ENCODE measurements at regions not wholly inside any gene's neighbourhood (a gene's known extent, or its start where the extent isn't known, plus 50 kb on each side); places are given as distances from the start of the nearest gene placed in this dataset.

GRCh38 chr13:34469196-34469986, 472.7 kb upstream of the NBEA start:
- DNase-seq, result no peak
- Histone ChIP-seq H3K4me1 (peaks cover 3% of the 10 kb centered on the region), H3K36me3 (ENCODE audit: low read depth, missing control alignments) (no peaks in the 10 kb centered on the region), H3K9me3 (no peaks in the 10 kb centered on the region), H3K4me3 (no peak overlapping the region), H3K27me3 (no peaks in the 10 kb centered on the region), H3K27ac (no peak overlapping the region)
- TF ChIP-seq CTCF (IDR thresholded peaks at IDR 0.05) (no peak), POLR2A (IDR thresholded peaks at IDR 0.05) (no peak)
- intact Hi-C loops (cut with DNase I; ENCODE audit: low total_unique reads), result no loop called here
- 76% methylated on average over 3 of the region's 3 CpGs for WGBS, 2 donors

GRCh38 chr13:34474187-34474868, 467.7 kb upstream of the NBEA start:
- 44 to 46% methylated on average over 4 of the region's 4 CpGs for WGBS, 2 donors
- no peak for DNase-seq
- Histone ChIP-seq H3K36me3 (ENCODE audit: low read depth, missing control alignments) (no peaks in the 10 kb centered on the region), H3K27me3 (no peaks in the 10 kb centered on the region), H3K4me1 (peaks cover 3% of the 10 kb centered on the region), H3K4me3 (no peak overlapping the region), H3K9me3 (no peaks in the 10 kb centered on the region), H3K27ac (no peak overlapping the region)
- intact Hi-C loops (cut with DNase I; ENCODE audit: low total_unique reads), result no loop called here
- TF ChIP-seq CTCF (IDR thresholded peaks at IDR 0.05) (no peak), POLR2A (IDR thresholded peaks at IDR 0.05) (no peak)

GRCh38 chr13:34478376-34478775, 463.7 kb upstream of the NBEA start:
- no peak overlapping the region for H3K4me3 ChIP-seq
- H3K4me1 ChIP-seq, result peaks cover 3% of the 10 kb centered on the region
- no peaks in the 10 kb centered on the region for H3K27me3 ChIP-seq
- H3K9me3 ChIP-seq, result no peaks in the 10 kb centered on the region
- DNase-seq, result no peak
- 88 to 93% methylated on average over 2 of the region's 2 CpGs for WGBS, 2 donors
- H3K36me3 ChIP-seq (ENCODE audit: low read depth, missing control alignments), result no peaks in the 10 kb centered on the region
- H3K27ac ChIP-seq, result no peak overlapping the region
- intact Hi-C loops (cut with DNase I; ENCODE audit: low total_unique reads), result no loop called here
- TF ChIP-seq CTCF (IDR thresholded peaks at IDR 0.05), result no peak

- WGBS, 2 donors, result 87 to 92% methylated on average over 2 of the region's 2 CpGs
These were observed 440.1 kb upstream of the NBEA start for GRCh38 chr13:34502011-34502410.

More at GRCh38 chr13:34502011-34502410, 440.1 kb upstream of the NBEA start:
- Histone ChIP-seq H3K27me3 (no peaks in the 10 kb centered on the region), H3K27ac (no peak overlapping the region), H3K9me3 (no peaks in the 10 kb centered on the region), H3K4me1 (no peaks in the 10 kb centered on the region), H3K4me3 (no peak overlapping the region), H3K36me3 (ENCODE audit: low read depth, missing control alignments) (no peaks in the 10 kb centered on the region)
- intact Hi-C loops (cut with DNase I; ENCODE audit: low total_unique reads), result no loop called here
- TF ChIP-seq POLR2A (IDR thresholded peaks at IDR 0.05) (no peak), CTCF (IDR thresholded peaks at IDR 0.05) (no peak)
- DNase-seq, result no peak

All from testis (tissue), 2 donors.